Loucy (cell line): ENCODE measurements at regions not wholly inside any gene's neighbourhood (a gene's known extent, or its start where the extent isn't known, plus 50 kb on each side); places are given as distances from the start of the nearest gene placed in this dataset.
A peak's percentile ranks its signal among the peaks of the same experiment; 100 is the strongest.
"Not testable (repeated sequence)": the region's sequence is repeated elsewhere in the genome, so short reads cannot be mapped to it uniquely, and the experiment has no call there.

Experiments
- H2AFZ ChIP-seq: fragments of 200-600 bp; sonication (generic); 2 replicates; pipeline ENCODE4 v1.6.0; 2016; ENCODE audit warnings: antibody characterized with exemption, mild to moderate bottlenecking, low read length, moderate library complexity
- H3F3A ChIP-seq: fragments of 200-600 bp; 2 replicates; pipeline ENCODE4 v1.6.0; 2016; ENCODE audit warnings: antibody characterized with exemption, low read depth, mild to moderate bottlenecking
- H3K27me3 ChIP-seq: fragments of 200-600 bp; sonication (generic); 2 replicates; pipeline ENCODE4 v1.6.1; 2014; ENCODE audit warnings: low read length, mild to moderate bottlenecking; ENCODE audit not compliant: insufficient read depth, poor library complexity, severe bottlenecking
- H3K36me3 ChIP-seq: fragments of 200-600 bp; sonication (generic); 2 replicates; pipeline ENCODE4 v1.6.1; 2016; ENCODE audit warnings: low read length; ENCODE audit not compliant: insufficient read depth
- H3K4me1 ChIP-seq: fragments of 200-600 bp; sonication (generic); 2 replicates; pipeline ENCODE4 v1.5.1; 2014; ENCODE audit warnings: low read length, mild to moderate bottlenecking; ENCODE audit not compliant: insufficient read depth, poor library complexity, severe bottlenecking
- H3K4me2 ChIP-seq: fragments of 200-600 bp; sonication (generic); 2 replicates; pipeline ENCODE4 v1.6.0; 2014; ENCODE audit warnings: antibody characterized with exemption, low read length, low read depth, mild to moderate bottlenecking; ENCODE audit not compliant: poor library complexity, severe bottlenecking
- H3K4me3 ChIP-seq: fragments of 200-600 bp; sonication (generic); 2 replicates; pipeline ENCODE4 v1.5.1; 2014; ENCODE audit warnings: low read length, mild to moderate bottlenecking, mixed read lengths; ENCODE audit not compliant: poor library complexity, severe bottlenecking
- H3K79me2 ChIP-seq: fragments of 200-600 bp; sonication (generic); 2 replicates; pipeline ENCODE4 v1.6.1; 2014; ENCODE audit warnings: low read length; ENCODE audit not compliant: insufficient read depth
- H3K9ac ChIP-seq: fragments of 200-600 bp; sonication (generic); 2 replicates; pipeline ENCODE4 v1.6.0; 2014; ENCODE audit warnings: mild to moderate bottlenecking, low read depth, low read length, moderate library complexity; ENCODE audit not compliant: poor library complexity, severe bottlenecking
- H3K9me2 ChIP-seq: fragments of 200-600 bp; sonication (generic); replicated peaks from 2 replicates; pipeline ENCODE4 v1.6.1; 2016; ENCODE audit warnings: low read depth, low read length, mixed read lengths
- H3K9me3 ChIP-seq: fragments of 200-600 bp; sonication (generic); 2 replicates; pipeline ENCODE4 v1.6.1; 2014; ENCODE audit warnings: mild to moderate bottlenecking, antibody characterized with exemption, low read length, low read depth; ENCODE audit not compliant: insufficient read depth
- H4K20me1 ChIP-seq: fragments of 200-600 bp; sonication (generic); 2 replicates; pipeline ENCODE4 v1.6.0; 2014; ENCODE audit warnings: antibody characterized with exemption, low read length, mild to moderate bottlenecking; ENCODE audit not compliant: insufficient read depth, poor library complexity, severe bottlenecking
- EZH2phosphoT487 ChIP-seq: fragments of 200-600 bp; IDR thresholded peaks from 2 replicates; pipeline ENCODE4 v1.6.1; 2018; ENCODE audit warnings: antibody characterized with exemption, mild to moderate bottlenecking, moderate library complexity, borderline replicate concordance
- TF ChIP-seq, protein P1 (sequence below): fragments of 200-600 bp; sonication (generic); conservative IDR thresholded peaks from 2 replicates; pipeline ENCODE4 v1.5.1; 2014; ENCODE audit warnings: mild to moderate bottlenecking, antibody characterized with exemption, low read length

- TF ChIP-seq, protein P1, sequence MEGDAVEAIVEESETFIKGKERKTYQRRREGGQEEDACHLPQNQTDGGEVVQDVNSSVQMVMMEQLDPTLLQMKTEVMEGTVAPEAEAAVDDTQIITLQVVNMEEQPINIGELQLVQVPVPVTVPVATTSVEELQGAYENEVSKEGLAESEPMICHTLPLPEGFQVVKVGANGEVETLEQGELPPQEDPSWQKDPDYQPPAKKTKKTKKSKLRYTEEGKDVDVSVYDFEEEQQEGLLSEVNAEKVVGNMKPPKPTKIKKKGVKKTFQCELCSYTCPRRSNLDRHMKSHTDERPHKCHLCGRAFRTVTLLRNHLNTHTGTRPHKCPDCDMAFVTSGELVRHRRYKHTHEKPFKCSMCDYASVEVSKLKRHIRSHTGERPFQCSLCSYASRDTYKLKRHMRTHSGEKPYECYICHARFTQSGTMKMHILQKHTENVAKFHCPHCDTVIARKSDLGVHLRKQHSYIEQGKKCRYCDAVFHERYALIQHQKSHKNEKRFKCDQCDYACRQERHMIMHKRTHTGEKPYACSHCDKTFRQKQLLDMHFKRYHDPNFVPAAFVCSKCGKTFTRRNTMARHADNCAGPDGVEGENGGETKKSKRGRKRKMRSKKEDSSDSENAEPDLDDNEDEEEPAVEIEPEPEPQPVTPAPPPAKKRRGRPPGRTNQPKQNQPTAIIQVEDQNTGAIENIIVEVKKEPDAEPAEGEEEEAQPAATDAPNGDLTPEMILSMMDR: no peak
- TF ChIP-seq EZH2phosphoT487: no peak
Observed at GRCh38 chr13:44649104-44649428, 72.9 kb upstream of the TSC22D1 start.

DNA sequence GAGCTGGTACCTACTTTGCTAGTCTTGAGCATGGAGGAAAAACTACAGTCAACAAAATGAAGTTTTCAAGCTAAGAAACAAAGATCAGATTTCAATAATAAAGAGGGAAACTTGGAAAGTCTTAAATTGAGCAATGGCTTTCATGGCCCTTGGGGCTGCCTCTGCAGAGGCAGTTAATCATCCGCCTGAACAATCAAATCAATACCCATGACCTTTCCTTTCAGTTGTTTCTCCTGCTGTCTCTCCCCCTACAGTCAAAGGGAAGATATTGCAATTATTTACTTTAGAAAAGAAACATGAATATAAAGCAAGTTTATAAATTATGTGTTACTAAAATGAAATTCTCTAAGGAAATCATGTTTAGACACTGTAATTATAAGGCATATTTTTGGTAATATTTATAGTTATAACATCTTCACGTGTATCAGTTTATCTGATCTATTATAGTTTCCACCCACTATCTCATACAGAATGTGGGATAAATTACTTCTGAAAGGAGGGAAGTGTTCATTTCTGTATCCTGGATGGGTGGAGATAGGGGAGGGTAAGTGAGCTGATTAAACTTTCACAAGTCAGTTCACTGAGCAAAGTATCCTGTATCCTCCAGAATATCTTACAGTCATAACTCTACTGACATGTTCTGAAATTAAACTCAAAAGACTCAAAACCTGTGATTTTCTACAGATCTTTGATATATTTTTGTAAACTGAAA, 72.4 kb upstream of the TSC22D1 start:
- no peaks in the 10 kb centered on the region for H3K4me1 ChIP-seq
- H3K79me2 ChIP-seq: no peaks in the 10 kb centered on the region
- no peak overlapping the region for H3K9ac ChIP-seq
- TF ChIP-seq EZH2phosphoT487: no peak
- TF ChIP-seq, protein P1: peak; percentile 64
- no peaks in the 10 kb centered on the region for H3K27me3 ChIP-seq
- H3K36me3 ChIP-seq: no peaks in the 10 kb centered on the region
- H3F3A ChIP-seq: no peaks in the 10 kb centered on the region
- H3K9me2 ChIP-seq: no peaks in the 10 kb centered on the region
- no peak overlapping the region for H3K4me2 ChIP-seq
- no peaks in the 10 kb centered on the region for H4K20me1 ChIP-seq
- no peak overlapping the region for H2AFZ ChIP-seq
- no peak overlapping the region for H3K4me3 ChIP-seq
- no peaks in the 10 kb centered on the region for H3K9me3 ChIP-seq

More at GRCh38 chr13:44649104-44649428, 72.9 kb upstream of the TSC22D1 start:
- Histone ChIP-seq H3K4me2 (no peak overlapping the region), H2AFZ (no peak overlapping the region), H3K27me3 (no peaks in the 10 kb centered on the region), H3K4me1 (no peaks in the 10 kb centered on the region), H3K9me3 (no peaks in the 10 kb centered on the region), H3K36me3 (no peaks in the 10 kb centered on the region), H3F3A (no peaks in the 10 kb centered on the region), H3K4me3 (no peak overlapping the region), H4K20me1 (no peaks in the 10 kb centered on the region), H3K9ac (no peak overlapping the region), H3K9me2 (no peaks in the 10 kb centered on the region), H3K79me2 (no peaks in the 10 kb centered on the region)

- not testable (repeated sequence) for H2AFZ ChIP-seq
Observed at GRCh38 chr13:44647560-44647959, 71.4 kb upstream of the TSC22D1 start.

DNA sequence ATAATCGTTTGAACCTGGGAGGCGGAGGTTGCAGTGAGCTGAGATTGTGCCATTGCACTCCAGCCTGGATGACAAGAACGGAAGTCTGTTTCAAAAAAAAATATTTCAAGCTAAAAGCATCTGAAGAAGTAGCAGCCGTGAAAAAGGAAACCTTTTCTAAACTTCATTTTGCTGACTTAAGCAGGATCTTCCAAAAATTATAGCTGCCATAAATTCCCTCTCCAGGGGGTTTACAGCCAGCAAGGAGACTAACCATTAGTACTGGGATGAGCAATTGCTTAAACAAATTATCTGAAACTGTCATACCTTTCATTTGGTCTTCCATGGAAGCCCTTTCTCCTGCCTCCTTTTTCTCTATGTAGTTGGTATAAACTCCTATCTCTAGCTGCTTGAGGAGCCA, 69.9 kb upstream of the TSC22D1 start:
- Histone ChIP-seq H3K9me3 (no peaks in the 10 kb centered on the region), H3K9ac (no peak overlapping the region), H2AFZ (no peak overlapping the region), H4K20me1 (no peaks in the 10 kb centered on the region), H3F3A (no peaks in the 10 kb centered on the region), H3K79me2 (no peaks in the 10 kb centered on the region), H3K4me1 (no peaks in the 10 kb centered on the region), H3K36me3 (no peaks in the 10 kb centered on the region), H3K4me2 (no peak overlapping the region), H3K27me3 (no peaks in the 10 kb centered on the region), H3K4me3 (no peak overlapping the region), H3K9me2 (no peaks in the 10 kb centered on the region)
- no peak for TF ChIP-seq EZH2phosphoT487

More at GRCh38 chr13:44647560-44647959, 71.4 kb upstream of the TSC22D1 start:
- not testable (repeated sequence) for H3K9me2 ChIP-seq, H3K4me3 ChIP-seq, H3K4me2 ChIP-seq, H3F3A ChIP-seq, H3K36me3 ChIP-seq, H3K9me3 ChIP-seq, H4K20me1 ChIP-seq, H3K4me1 ChIP-seq, H3K9ac ChIP-seq, H3K27me3 ChIP-seq, H3K79me2 ChIP-seq
